Esophagus (tissue), 2 donors: ENCODE measurements at regions not wholly inside any gene's neighbourhood (a gene's known extent, or its start where the extent isn't known, plus 50 kb on each side); places are given as distances from the start of the nearest gene placed in this dataset.
"Not testable (repeated sequence)": the region's sequence is repeated elsewhere in the genome, so short reads cannot be mapped to it uniquely, and the experiment has no call there.

Experiments used
- H3K27ac ChIP-seq, 2 donors: one replicate each; pipeline ENCODE4 v1.5.1; 2013; ENCODE audit warnings: low read depth in 2 of 2, mild to moderate bottlenecking in 2 of 2, inconsistent platforms in 1 of 2, low read length in 1 of 2, moderate library complexity in 1 of 2
- H3K27me3 ChIP-seq, 2 donors: one replicate each; pipeline ENCODE4 v1.6.1; 2013; ENCODE audit warnings: low read length in 2 of 2, control low read depth in 1 of 2, mild to moderate bottlenecking in 1 of 2; ENCODE audit not compliant: insufficient read depth in 2 of 2, control insufficient read depth in 1 of 2
- H3K36me3 ChIP-seq, 2 donors: one replicate each; pipeline ENCODE4 v1.6.1; 2013; ENCODE audit warnings: low read length in 1 of 2; ENCODE audit not compliant: control insufficient read depth in 2 of 2, insufficient read depth in 2 of 2
- H3K4me1 ChIP-seq, 2 donors: one replicate each; pipeline ENCODE4 v1.6.1; 2013; ENCODE audit warnings: low read length in 1 of 2; ENCODE audit not compliant: control insufficient read depth in 2 of 2, insufficient read depth in 2 of 2
- H3K4me3 ChIP-seq, 2 donors: one replicate each; pipeline ENCODE4 v1.5.1; 2013; ENCODE audit warnings: low read length in 2 of 2, mild to moderate bottlenecking in 2 of 2, low read depth in 1 of 2, moderate library complexity in 1 of 2
- H3K9me3 ChIP-seq, 2 donors: one replicate each; pipeline ENCODE4 v1.6.1; 2013; ENCODE audit warnings: mild to moderate bottlenecking in 2 of 2, low read depth in 1 of 2, low read length in 1 of 2, moderate library complexity in 1 of 2; ENCODE audit not compliant: control insufficient read depth in 2 of 2, insufficient read depth in 1 of 2
- WGBS, 2 donors: extraction: QIAGEN DNeasy Blood & Tissue Kit; methylation state at CpG; one replicate each; pipeline ENCODE4 v1.1.7; 2013; 5-methylcytosine and 5-hydroxymethylcytosine counted together
- donor health status: healthy with polysubstance abuse.
- donor health status: Bipolar disorder and iron deficiency.

DNA sequence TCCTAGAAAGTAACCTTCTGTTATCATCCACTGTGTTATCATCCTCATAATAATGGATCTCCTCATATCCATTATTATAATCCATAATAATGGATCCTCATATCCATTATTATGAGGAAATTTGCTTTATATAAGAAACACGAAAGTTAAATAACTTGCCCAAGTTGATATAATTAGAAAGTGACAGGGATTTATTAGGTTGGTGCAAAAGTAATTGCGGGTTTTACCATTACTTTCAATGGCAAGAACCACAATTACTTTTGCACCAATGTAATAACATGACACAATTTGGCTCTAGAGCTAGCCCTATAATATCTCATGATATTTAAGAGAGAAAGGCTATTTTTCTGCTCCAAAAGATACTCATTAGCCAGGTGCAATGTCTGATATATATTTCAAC is 275.7 kb upstream of the STXBP5 start:
- Histone ChIP-seq H3K27ac (no peak overlapping the region), H3K4me1 (no peaks in the 10 kb centered on the region), H3K27me3 (no peaks in the 10 kb centered on the region), H3K4me3 (no peak overlapping the region), H3K9me3 (no peaks in the 10 kb centered on the region), H3K36me3 (no peaks in the 10 kb centered on the region)
- 90 to 92% methylated on average over 2 of the region's 2 CpGs for WGBS, 2 donors

DNA sequence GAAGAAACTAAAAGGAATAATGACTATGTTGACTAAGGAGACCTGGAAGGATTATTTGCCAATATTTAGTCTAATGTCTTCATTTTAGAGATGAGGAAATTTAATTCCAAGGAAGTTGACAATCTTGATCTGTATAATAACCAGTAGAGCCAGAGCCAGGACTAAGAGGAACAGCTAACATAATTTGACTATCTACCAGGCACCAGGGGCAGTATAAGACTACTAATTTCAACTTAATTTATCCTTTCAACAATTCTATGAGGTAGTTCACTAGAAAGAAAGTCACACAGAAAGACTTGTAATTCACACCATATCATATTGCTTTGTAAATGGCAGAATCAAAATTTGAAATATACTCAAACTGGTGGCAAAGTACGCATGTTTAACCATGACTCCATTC is 273.0 kb upstream of the STXBP5 start:
- Histone ChIP-seq H3K4me1 (no peaks in the 10 kb centered on the region), H3K36me3 (no peaks in the 10 kb centered on the region), H3K27ac (no peak overlapping the region), H3K4me3 (no peak overlapping the region), H3K9me3 (no peaks in the 10 kb centered on the region), H3K27me3 (no peaks in the 10 kb centered on the region)
- WGBS, 2 donors: 88 to 93% methylated on average over 1 of the region's 1 CpG

DNA sequence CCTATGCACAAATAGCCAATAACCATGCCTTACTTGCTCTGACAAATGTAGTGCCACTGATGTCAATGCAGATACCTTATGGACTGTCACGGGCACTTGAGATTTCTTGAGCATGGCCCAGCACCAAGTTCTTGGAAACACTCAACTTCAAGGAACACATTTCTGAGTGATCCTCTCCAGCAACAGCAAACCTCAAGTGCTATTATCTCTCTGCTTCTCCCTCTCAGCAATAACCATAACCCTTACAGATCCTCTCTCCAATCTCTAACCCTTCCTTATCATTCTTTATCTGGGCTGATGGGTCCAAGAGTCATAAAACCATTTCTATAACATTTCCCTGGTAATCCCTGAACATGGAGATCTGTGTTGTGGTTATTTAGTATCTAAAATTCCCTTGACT is 266.9 kb upstream of the STXBP5 start:
- H3K36me3 ChIP-seq: no peaks in the 10 kb centered on the region
- H3K27me3 ChIP-seq: no peaks in the 10 kb centered on the region
- no peak overlapping the region for H3K27ac ChIP-seq
- no peaks in the 10 kb centered on the region for H3K4me1 ChIP-seq
- WGBS, 2 donors: 94 to 100% methylated on average over 1 of the region's 1 CpG
- H3K9me3 ChIP-seq: no peaks in the 10 kb centered on the region
- no peak overlapping the region for H3K4me3 ChIP-seq

GRCh38 chr6:146938266-146938665 is 266.0 kb upstream of the STXBP5 start:
- Histone ChIP-seq H3K9me3 (peaks cover 0 to 5% of the 10 kb centered on the region in 2 donors), H3K4me3 (no peak overlapping the region), H3K36me3 (no peaks in the 10 kb centered on the region), H3K27ac (no peak overlapping the region), H3K4me1 (no peaks in the 10 kb centered on the region), H3K27me3 (no peaks in the 10 kb centered on the region)
- 49 to 56% methylated on average over 1 of the region's 1 CpG for WGBS, 2 donors

- not testable (repeated sequence) for H3K4me3 ChIP-seq, H3K4me1 ChIP-seq, H3K9me3 ChIP-seq, H3K27ac ChIP-seq, H3K27me3 ChIP-seq, H3K36me3 ChIP-seq
- 82 to 84% methylated on average over 6 of the region's 6 CpGs for WGBS, 2 donors
Observed at GRCh38 chr6:146939456-146939855, 264.8 kb upstream of the STXBP5 start.

DNA sequence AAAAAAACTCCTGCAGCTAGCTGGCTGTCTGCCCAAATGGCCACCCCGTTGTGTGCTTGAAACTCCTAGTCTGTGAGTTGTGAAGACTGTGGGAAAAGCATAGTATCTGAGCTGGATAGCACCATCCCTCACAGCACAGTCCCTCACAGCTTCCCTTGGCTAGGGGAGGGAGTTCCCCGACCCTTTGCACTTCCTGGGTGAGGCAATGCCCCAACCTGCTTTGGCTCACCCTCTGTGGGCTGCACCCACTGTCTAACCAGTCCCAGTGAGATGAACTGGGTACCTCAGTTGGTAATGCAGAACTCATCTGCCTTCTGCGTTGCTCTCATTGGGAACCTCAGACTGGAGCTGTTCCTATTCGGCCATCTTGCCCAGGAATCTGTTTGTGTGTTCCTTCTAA is 260.6 kb upstream of the STXBP5 start:
- Histone ChIP-seq H3K36me3 (no peaks in the 10 kb centered on the region), H3K4me3 (no peak overlapping the region), H3K9me3 (peaks cover 0 to 8% of the 10 kb centered on the region in 2 donors), H3K27ac (no peak overlapping the region), H3K27me3 (no peaks in the 10 kb centered on the region), H3K4me1 (peaks cover 0 to 3% of the 10 kb centered on the region in 2 donors)
- WGBS, 2 donors: 87% methylated on average over 4 of the region's 4 CpGs

GRCh38 chr6:146944077-146944476 is 260.1 kb upstream of the STXBP5 start:
- Histone ChIP-seq H3K27me3 (no peaks in the 10 kb centered on the region), H3K4me3 (no peak overlapping the region), H3K9me3 (peaks cover 0 to 8% of the 10 kb centered on the region in 2 donors), H3K36me3 (no peaks in the 10 kb centered on the region), H3K4me1 (peaks cover 0 to 3% of the 10 kb centered on the region in 2 donors), H3K27ac (no peak overlapping the region)

DNA sequence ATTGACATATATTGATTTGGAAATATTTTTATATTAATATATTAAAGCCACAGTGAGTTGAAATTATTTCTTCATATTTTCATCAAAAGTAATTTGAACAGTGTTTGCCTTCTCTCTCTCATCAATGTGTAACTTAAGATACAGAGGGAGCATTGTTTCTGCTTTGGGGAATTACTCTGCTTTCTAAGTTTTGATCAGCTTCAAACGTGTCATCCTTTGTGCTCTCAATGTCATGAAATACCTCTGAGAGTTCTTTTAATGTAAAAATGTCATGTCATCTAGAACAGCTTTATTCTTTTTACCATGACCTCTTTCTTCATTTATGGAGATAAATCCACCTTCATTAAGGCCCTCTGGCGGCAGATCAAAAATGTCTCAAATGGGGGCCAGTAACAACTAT is 259.4 kb upstream of the STXBP5 start:
- Histone ChIP-seq H3K4me3 (no peak overlapping the region), H3K27me3 (no peaks in the 10 kb centered on the region), H3K36me3 (no peaks in the 10 kb centered on the region), H3K27ac (no peak overlapping the region), H3K4me1 (peaks cover 0 to 3% of the 10 kb centered on the region in 2 donors), H3K9me3 (peaks cover 0 to 8% of the 10 kb centered on the region in 2 donors)
- WGBS, 2 donors: 68 to 81% methylated on average over 2 of the region's 2 CpGs

GRCh38 chr6:146946559-146946958 is 257.7 kb upstream of the STXBP5 start:
- no peaks in the 10 kb centered on the region for H3K36me3 ChIP-seq
- H3K4me3 ChIP-seq: no peak overlapping the region
- H3K4me1 ChIP-seq: peaks cover 0 to 3% of the 10 kb centered on the region in 2 donors
- peaks cover 0 to 8% of the 10 kb centered on the region in 2 donors for H3K9me3 ChIP-seq
- 63 to 83% methylated on average over 1 of the region's 1 CpG for WGBS, 2 donors
- H3K27me3 ChIP-seq: no peaks in the 10 kb centered on the region
- H3K27ac ChIP-seq: no peak overlapping the region

DNA sequence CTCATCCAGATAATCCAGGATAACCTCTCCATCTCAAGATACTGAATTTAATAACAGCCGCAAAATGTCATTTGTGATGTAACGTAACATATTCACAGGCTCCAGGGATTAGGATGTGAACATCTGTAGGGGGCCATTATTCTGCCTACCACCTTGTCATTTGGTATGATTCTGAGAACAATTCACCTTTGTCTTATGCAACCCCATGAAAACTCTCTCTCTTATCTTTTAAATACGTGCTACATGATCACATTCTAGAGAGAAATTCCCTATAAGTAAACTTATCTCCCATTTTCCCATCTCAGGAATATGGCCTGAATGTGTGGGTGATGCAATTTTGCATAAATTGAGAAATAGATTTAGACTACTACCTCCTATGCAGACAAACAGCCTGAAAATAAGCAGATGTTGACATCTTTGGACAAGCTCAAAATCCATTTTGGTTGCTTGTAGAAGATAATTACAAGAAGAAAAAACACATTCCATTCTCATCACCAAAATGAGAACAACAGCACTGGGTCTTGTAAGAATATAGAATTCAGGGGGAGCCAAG is 255.4 kb upstream of the STXBP5 start:
- Histone ChIP-seq H3K4me1 (no peaks in the 10 kb centered on the region), H3K9me3 (no peaks in the 10 kb centered on the region), H3K36me3 (no peaks in the 10 kb centered on the region), H3K27me3 (no peaks in the 10 kb centered on the region), H3K4me3 (no peak overlapping the region), H3K27ac (no peak overlapping the region)
- 87 to 94% methylated on average over 3 of the region's 3 CpGs for WGBS, 2 donors
